ENCODE measurements at regions not wholly inside any gene's neighbourhood (a gene's known extent, or its start where the extent isn't known, plus 50 kb on each side); places are given as distances from the start of the nearest gene placed in this dataset.
"Not testable (repeated sequence)": the region's sequence is repeated elsewhere in the genome, so short reads cannot be mapped to it uniquely, and the experiment has no call there.

DNA sequence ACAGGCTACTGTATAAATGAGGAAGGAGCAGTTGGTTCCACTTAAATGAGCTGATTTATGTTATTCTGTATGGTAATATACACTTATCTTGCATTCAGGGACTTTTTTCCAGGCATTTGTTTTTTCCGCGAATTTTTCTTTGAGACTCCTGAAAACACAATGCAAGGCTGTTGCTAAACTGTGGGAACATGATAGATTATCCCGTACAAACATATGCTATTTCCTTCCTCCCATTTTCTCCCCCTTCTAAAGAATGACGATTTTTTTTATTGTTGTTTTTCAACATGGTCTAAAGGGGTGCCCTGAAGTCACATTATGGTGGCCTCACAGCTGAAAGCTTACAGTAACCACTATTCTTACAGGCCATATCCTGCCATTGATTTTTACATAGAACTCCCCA is 523.9 kb upstream of the NRP1 start:
- DNase-seq: no peak

GRCh38 chr10:33853221-33853620 is 518.8 kb upstream of the NRP1 start:
- not testable (repeated sequence) for DNase-seq

GRCh38 chr10:33843379-33843778 is 508.9 kb upstream of the NRP1 start:
- no peak for DNase-seq

GRCh38 chr10:33841678-33842077 is 507.2 kb upstream of the NRP1 start:
- no peak for DNase-seq

GRCh38 chr10:33838731-33839130 is 504.3 kb upstream of the NRP1 start:
- no peak for DNase-seq

GRCh38 chr10:33837736-33838135 is 503.3 kb upstream of the NRP1 start:
- DNase-seq: no peak

DNA sequence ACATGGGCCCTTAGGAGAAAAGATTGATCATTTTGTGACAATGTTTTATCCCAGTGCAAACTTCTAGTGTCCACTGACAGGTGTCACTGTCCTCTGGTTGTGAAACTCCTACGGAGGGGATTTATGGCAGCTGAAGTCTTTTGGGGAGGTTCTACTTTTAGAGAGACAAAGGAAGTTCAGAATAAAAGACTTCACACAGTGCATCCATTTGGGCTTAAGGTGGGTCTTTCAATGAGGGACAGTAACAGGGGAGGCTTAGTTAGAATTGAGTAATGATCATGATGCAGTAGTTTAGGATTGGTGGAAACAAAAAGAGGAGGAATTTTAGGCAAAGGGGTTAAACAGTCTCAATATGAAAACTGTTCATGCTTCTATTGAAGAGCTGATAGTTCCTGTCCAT is 501.1 kb upstream of the NRP1 start:
- no peak for DNase-seq

- DNase-seq: no peak
Observed at GRCh38 chr10:33833566-33833965, 499.1 kb upstream of the NRP1 start.

GRCh38 chr10:33832124-33832787 is 497.8 kb upstream of the NRP1 start:
- DNase-seq: no peak

DNA sequence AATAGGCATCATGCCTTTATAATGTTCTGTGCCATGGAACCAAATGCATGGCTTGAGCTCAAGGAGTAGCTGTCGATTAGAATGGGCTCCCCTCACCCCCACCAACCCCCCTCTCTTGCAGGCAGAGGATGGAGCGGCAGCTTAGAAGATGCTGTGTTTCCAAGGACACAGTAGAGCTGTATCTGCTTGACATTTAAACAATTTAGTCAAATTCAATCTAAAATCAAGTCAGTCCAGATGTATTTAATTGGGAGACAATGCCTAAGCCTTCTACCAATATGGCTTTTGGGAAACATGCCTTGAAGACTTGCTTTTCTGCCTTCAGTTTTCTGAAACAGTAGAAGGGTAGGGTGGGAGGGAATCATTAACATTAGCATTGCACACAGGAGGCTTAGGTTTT is 497.1 kb upstream of the NRP1 start:
- no peak for DNase-seq

DNA sequence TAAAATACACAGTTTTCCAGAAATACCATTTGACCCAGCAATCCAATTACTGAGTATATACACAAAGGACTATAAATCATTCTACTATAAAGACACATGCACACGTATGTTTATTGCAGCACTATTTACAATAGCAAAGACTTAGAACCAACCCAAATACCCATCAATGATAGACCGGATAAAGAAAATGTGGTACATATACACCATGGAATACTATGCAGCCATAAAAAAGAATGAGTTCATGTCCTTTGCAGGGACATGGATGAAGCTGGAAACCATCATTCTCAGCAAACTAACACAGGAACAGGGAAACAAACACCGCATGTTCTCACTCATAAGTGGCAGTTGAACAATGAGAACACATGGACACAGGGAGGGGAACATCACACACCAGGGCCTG is 495.4 kb upstream of the NRP1 start:
- DNase-seq: not testable (repeated sequence)

DNA sequence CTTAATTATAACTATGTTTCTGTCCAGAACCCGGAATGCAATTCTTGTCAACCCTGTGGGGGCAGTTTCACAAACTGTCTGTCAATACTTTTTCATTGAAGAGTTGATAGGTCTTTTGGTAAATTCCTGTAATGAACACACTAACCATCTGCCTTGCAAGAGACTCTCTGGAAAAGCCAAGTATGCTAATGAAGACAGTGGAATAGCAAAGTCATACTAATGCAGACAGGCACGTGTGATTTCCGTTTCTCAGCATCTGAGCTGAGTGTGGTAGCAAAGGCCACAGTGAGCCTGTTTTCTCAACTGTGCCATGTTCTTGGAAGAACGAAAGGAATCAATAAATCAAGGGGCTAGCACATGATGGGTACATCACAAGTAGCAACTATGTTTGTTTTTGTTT is 494.1 kb upstream of the NRP1 start:
- DNase-seq: no peak

GRCh38 chr10:33826186-33826585 is 491.7 kb upstream of the NRP1 start:
- DNase-seq: no peak

GRCh38 chr10:33822774-33823173 is 488.3 kb upstream of the NRP1 start:
- no peak for DNase-seq

DNA sequence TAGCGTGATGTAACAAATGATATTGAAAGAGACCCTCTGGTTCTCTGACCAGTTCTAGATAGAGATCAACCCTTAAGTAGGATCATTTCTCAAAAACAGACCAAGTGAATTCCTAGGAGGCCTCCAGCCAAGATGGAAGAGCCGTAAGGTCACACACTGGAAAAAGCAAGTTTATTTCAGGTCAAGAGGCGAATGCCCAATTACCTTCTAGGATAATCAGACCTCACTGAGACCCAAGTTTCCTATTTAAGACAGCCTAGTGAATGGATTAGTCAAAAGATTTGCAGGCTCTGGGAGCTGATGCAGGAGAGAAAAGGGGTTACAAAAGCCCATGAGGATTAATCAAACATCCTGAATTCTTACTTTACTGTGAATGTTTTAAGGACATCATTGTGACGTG is 486.1 kb upstream of the NRP1 start:
- no peak for DNase-seq

GRCh38 chr10:33819206-33819605 is 484.7 kb upstream of the NRP1 start:
- no peak for DNase-seq

DNA sequence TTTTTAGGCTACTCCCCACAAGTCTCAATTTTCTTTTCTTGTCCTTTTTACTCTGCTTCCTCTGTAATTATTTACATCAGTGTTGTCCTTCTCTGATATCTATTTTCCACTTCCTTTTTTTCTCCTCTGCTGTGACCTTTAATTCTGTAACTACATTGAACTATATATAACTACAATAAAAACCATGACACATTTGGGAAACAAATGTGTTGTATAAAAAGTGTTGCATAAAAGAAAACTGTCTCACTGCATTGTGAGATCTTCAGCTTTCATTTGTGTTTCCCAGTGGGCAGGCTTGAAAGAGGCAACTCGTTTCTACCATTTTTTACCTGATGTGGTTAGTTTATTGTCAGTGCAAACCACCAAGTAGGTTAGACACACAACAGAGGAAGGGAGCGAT is 483.9 kb upstream of the NRP1 start:
- DNase-seq: no peak

DNA sequence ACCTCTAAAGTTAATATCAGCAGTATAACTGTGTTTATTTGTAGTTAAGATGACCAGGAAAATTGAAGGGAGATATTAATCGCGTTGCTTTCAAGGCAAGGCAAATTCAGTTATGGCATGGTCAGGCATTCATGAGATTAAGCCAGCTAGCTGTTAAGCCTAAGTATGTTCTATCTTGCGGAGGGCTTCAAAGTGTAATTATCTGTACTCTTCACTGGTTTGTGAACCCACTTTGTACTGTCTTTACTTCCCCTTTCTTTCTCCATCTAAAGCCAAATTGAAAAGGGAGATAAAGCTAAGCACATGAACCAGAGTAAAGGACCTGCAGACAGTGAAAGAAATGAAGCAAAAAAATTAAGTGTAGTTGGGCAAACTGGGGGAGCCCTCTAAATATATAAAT is 483.1 kb upstream of the NRP1 start:
- no peak for DNase-seq

- DNase-seq: no peak
Observed at GRCh38 chr10:33815776-33816175, 481.3 kb upstream of the NRP1 start.

- no peak for DNase-seq
Observed at GRCh38 chr10:33813871-33814270, 479.4 kb upstream of the NRP1 start.

GRCh38 chr10:33813415-33813814 is 478.9 kb upstream of the NRP1 start:
- no peak for DNase-seq

- no peak for DNase-seq
Observed at GRCh38 chr10:33812586-33812985, 478.1 kb upstream of the NRP1 start.

DNA sequence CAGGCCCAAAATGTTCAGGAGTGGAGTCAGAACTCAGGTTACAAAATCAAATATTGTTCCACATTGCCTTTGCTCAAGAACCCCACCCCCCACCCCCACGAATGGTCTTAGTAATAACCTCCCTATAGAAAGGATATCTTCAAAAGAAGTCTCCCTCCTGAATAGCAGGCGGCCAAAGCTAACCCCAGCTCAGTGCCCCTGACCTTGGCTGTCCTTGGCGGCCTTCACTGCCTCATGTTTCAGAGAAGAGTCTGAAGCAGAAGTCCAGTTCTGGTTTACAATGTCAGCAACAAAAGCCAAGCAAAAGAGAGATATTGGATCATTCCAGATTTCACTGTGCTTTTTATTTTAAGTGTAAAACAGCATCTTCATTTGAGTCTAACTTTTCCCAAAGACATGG is 476.5 kb upstream of the NRP1 start:
- no peak for DNase-seq

DNA sequence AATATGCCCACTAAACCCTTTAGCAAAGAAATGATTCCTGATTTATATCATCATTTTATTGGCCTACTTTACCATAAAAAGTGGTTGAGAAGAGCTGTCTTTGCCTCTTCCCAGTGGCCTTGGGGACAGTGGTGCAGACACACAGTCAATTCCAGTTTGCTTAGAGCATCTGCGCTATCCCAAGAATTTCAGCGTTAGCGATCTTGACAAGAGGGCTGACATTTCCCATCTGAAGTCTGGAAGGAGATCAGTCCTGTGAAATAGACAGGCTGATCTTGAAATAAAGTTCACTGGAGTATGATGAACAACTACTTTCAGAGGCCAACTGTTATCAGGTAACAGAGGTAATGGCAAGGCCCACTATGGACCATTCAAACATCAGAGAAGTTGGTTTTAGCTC is 475.3 kb upstream of the NRP1 start:
- no peak for DNase-seq

DNA sequence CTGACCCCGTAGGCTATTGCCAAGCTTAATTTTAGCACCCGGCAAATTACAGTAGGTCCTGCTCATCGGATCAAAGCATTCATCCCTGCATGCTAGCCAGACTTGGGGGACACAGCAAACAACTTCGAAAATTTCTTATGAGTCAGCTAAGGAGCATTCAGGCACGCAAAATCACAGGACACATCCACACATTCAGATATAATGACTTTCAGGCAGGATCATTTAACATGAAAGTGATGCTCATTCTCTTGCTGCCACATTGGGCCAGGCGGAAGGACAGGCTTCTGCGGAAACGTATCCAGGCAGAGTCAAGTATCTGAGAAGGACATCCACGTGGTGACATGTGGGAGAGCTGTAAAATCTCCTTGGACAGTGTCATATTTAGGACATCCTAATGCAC is 474.0 kb upstream of the NRP1 start:
- no peak for DNase-seq

Measured in NCI-H446 (cell line).